ENCODE measurements at regions not wholly inside any gene's neighbourhood (a gene's known extent, or its start where the extent isn't known, plus 50 kb on each side); places are given as distances from the start of the nearest gene placed in this dataset.

DNA sequence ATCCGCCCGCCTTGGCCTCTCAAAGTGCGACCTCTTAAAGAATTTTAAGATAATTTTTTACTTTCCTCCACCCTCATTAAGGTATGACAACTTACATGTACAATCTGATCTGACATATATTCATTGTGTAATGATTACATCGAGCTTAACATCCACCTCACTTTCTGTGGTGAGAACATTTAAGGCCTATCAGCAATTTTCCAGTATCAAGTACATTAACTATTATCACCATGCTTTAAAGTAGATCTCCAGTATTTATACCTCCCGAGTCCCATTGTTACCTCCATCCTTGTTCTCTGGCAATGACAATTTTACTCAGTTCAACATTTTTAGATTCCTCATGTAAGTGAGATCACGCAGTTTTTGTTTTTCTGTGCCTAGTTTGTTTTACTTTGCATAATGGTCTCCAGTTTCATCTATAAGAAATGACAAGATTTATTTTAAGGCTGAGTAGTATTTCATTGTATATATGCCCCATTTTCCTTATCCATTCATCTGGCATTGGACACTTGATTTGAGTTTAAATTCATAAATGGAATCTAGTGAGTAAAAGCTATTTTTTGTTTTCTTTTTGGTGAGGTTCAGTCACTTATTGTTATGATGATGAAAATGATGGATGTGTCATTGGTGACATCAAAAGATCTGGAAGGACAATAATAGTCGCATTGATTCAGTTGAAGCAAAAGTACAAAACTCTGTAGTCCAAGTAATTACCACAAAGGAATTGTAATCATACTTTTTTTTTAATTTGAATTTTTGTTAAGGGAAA lies 87.0 kb downstream of the OR2B2 start:
- TF ChIP-seq, protein P1, sequence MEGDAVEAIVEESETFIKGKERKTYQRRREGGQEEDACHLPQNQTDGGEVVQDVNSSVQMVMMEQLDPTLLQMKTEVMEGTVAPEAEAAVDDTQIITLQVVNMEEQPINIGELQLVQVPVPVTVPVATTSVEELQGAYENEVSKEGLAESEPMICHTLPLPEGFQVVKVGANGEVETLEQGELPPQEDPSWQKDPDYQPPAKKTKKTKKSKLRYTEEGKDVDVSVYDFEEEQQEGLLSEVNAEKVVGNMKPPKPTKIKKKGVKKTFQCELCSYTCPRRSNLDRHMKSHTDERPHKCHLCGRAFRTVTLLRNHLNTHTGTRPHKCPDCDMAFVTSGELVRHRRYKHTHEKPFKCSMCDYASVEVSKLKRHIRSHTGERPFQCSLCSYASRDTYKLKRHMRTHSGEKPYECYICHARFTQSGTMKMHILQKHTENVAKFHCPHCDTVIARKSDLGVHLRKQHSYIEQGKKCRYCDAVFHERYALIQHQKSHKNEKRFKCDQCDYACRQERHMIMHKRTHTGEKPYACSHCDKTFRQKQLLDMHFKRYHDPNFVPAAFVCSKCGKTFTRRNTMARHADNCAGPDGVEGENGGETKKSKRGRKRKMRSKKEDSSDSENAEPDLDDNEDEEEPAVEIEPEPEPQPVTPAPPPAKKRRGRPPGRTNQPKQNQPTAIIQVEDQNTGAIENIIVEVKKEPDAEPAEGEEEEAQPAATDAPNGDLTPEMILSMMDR (IDR thresholded peaks at IDR 0.05): no peak
- TF ChIP-seq POLR2A (IDR thresholded peaks at IDR 0.05): no peak

Measured in adrenal gland (tissue), 5 donors.